ENCODE measurements at regions not wholly inside any gene's neighbourhood (a gene's known extent, or its start where the extent isn't known, plus 50 kb on each side); places are given as distances from the start of the nearest gene placed in this dataset.
A peak's percentile ranks its signal among the peaks of the same experiment; 100 is the strongest.

DNA sequence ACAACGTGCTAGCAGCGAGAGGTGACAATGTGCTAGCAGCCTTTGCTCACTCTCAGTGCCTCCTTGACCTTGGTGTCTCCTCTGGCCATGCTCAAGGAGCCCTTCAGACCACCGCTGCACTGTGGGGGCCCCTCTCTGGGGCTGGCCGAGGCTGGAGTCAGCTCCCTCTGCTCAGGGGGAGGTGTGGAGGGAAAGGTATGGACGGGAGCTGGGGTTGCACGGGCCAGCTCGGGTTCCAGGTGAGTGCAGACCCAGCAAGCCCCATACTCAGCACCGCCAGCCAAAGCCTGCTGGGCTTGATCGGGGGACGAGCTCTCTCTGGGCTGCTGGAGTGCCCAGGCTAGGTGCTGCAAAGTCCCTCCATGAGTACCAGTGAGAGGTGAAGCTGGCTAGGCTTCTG is 180.2 kb downstream of the TRIM36 start:
- no peak overlapping the region for H2BK12ac ChIP-seq (ENCODE audit: low read depth, low read length)
- POLR2A ChIA-PET (ENCODE audit: partially characterized antibody): no interaction called here
- H2BK20ac ChIP-seq (ENCODE audit: low read length): no peak overlapping the region
- H2AFZ ChIP-seq (ENCODE audit: low read length): peak overlapping the region; percentile 59; the same call in 1 of the 2 replicates
- H3K4me2 ChIP-seq (ENCODE audit: insufficient read depth in 1 of 2, low read depth in 2 of 2, low read length in 2 of 2): no peak overlapping the region
- H3K18ac ChIP-seq (ENCODE audit: extremely low read depth, low read length): no peak overlapping the region
- H3K9ac ChIP-seq (replicated peaks in 1 of 4; ENCODE audit: extremely low read depth in 1 of 4, low read depth in 3 of 4, low read length in 3 of 4): no peak overlapping the region
- H3K79me2 ChIP-seq (ENCODE audit: control insufficient read depth in 1 of 2, insufficient read depth in 2 of 2, low read length in 2 of 2): no peaks in the 10 kb centered on the region
- FAIRE-seq: no peak
- no peak overlapping the region for H3K56ac ChIP-seq (replicated peaks; ENCODE audit: insufficient read length, low read depth, low read length)
- no peak overlapping the region for H3K23ac ChIP-seq (ENCODE audit: insufficient read length)
- no peak overlapping the region for H4K91ac ChIP-seq (replicated peaks; ENCODE audit: insufficient read length, low read length)
- no peaks in the 10 kb centered on the region for H3K23me2 ChIP-seq (ENCODE audit: low read depth, low read length)
- no peak overlapping the region for H3K4me3 ChIP-seq (ENCODE audit: extremely low read depth in 1 of 4, insufficient read depth in 2 of 4, low read depth in 3 of 4, low read length in 4 of 4)
- no peaks in the 10 kb centered on the region for H4K20me1 ChIP-seq (replicated peaks in 1 of 2; ENCODE audit: control insufficient read depth in 1 of 2, insufficient read depth in 2 of 2, low read length in 2 of 2)
- H2BK120ac ChIP-seq (replicated peaks; ENCODE audit: low read depth, low read length): no peak overlapping the region
- H4K8ac ChIP-seq (ENCODE audit: extremely low read depth, insufficient read depth, low read length): no peak overlapping the region
- no peak for DNase-seq (ENCODE audit: low read depth in 1 of 2, low spot score in 2 of 2)
- H3K4ac ChIP-seq (replicated peaks; ENCODE audit: insufficient read length, low read depth, low read length): no peak overlapping the region
- H3K79me1 ChIP-seq (ENCODE audit: low read depth, low read length): no peaks in the 10 kb centered on the region
- H3K14ac ChIP-seq (ENCODE audit: insufficient read length): no peak overlapping the region
- no peak overlapping the region for H2BK5ac ChIP-seq (ENCODE audit: low read depth, low read length)
- H3K4me1 ChIP-seq (replicated peaks in 1 of 4; ENCODE audit: control insufficient read depth in 3 of 4, insufficient read depth in 4 of 4, low read length in 3 of 4): peaks cover 0 to 5% (median under 1%) of the 10 kb centered on the region in 4 experiments; a peak in 4 of 7 replicates
- H3K27me3 ChIP-seq (replicated peaks in 1 of 4; ENCODE audit: control insufficient read depth in 3 of 4, extremely low read depth in 1 of 4, insufficient read depth in 3 of 4, low read length in 3 of 4): no peaks in the 10 kb centered on the region; a peak in 1 of 7 replicates
- no peaks in the 10 kb centered on the region for H3K36me3 ChIP-seq (ENCODE audit: control insufficient read depth in 2 of 4, insufficient read depth in 4 of 4, low read length in 3 of 4)
- peaks cover 0 to 2% of the 10 kb centered on the region in 2 experiments; a peak in 1 of 4 replicates for H3K9me3 ChIP-seq (ENCODE audit: insufficient read depth in 2 of 2, low read depth in 1 of 2, low read length in 1 of 2)
- TF ChIP-seq CEBPB (IDR thresholded peaks at IDR 0.05; ENCODE audit: low read depth, low read length): no peak
- no peak for TF ChIP-seq YY1 (IDR thresholded peaks at IDR 0.05; ENCODE audit: low read depth, low read length)
- no peak for TF ChIP-seq CTBP2 (IDR thresholded peaks at IDR 0.05; ENCODE audit: borderline replicate concordance, insufficient read depth, insufficient read length, low read length)
- no peak for TF ChIP-seq KDM1A (IDR thresholded peaks at IDR 0.05; ENCODE audit: borderline replicate concordance, low read length)
- no peak for TF ChIP-seq CHD2 (IDR thresholded peaks at IDR 0.05; ENCODE audit: low read length)
- TF ChIP-seq MAX (IDR thresholded peaks at IDR 0.05): 0 out of 2 replicates have a peak, but pooled peaks have one; percentile 16
- H4K5ac ChIP-seq (ENCODE audit: insufficient read length, low read depth, low read length): no peak overlapping the region
- CTCF ChIA-PET (ENCODE audit: partially characterized antibody): no interaction called here
- WGBS, 2 experiments (ENCODE audit: extremely low coverage in 1 of 2, insufficient coverage in 1 of 2, insufficient read length in 1 of 2, insufficient replicate concordance in 2 of 2, low coverage in 1 of 2, low lambda C conversion rate in 2 of 2, missing lambda C conversion rate in 1 of 2): 82% methylated on average over 10 of the region's 10 CpGs; no CpG with 5 or more reads in 1 of the 2 experiments
- H2BK15ac ChIP-seq (ENCODE audit: low read length): no peak overlapping the region
- no peak overlapping the region; the same call in 1 of the 2 replicates for H3K27ac ChIP-seq (ENCODE audit: low read depth, low read length)
- H2AK5ac ChIP-seq (ENCODE audit: low read depth, low read length): no peak overlapping the region

Data from H1 (cell line).